ENCODE measurements at regions not wholly inside any gene's neighbourhood (a gene's known extent, or its start where the extent isn't known, plus 50 kb on each side); places are given as distances from the start of the nearest gene placed in this dataset.
A peak's percentile ranks its signal among the peaks of the same experiment; 100 is the strongest.
"Not testable (repeated sequence)": the region's sequence is repeated elsewhere in the genome, so short reads cannot be mapped to it uniquely, and the experiment has no call there.

DNA sequence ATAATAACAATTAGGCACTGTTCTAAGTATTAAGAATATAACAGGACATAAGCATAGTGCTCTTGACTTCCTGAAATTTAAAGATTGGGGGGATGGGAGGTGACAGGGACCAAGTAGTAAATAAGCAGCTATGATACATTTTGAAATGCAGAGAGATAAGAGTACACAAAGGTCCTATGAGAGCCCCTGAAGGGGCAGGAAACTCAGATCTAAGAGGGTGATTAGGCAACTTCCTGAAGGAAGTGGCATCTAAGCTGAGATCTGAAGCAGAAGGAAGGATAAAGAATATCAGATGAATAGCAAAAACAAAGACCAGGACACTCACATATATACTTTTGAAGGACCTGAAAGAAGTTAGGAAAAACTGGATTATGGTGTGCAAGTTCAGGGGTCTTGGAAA, 415.2 kb upstream of the FRG2C start:
- Histone ChIP-seq H3K4me1 (no peaks in the 10 kb centered on the region), H3K36me3 (no peaks in the 10 kb centered on the region), H3K27me3 (no peaks in the 10 kb centered on the region), H3K9me3 (no peaks in the 10 kb centered on the region), H3K27ac (no peak overlapping the region), H3K4me3 (no peak overlapping the region)
- DNase-seq (ENCODE audit: low spot score in 2 of 2), result no peak
- no peak for TF ChIP-seq EP300 (IDR thresholded peaks at IDR 0.05)
- TF ChIP-seq POLR2A (IDR thresholded peaks at IDR 0.05), result no peak
- TF ChIP-seq, protein P1, sequence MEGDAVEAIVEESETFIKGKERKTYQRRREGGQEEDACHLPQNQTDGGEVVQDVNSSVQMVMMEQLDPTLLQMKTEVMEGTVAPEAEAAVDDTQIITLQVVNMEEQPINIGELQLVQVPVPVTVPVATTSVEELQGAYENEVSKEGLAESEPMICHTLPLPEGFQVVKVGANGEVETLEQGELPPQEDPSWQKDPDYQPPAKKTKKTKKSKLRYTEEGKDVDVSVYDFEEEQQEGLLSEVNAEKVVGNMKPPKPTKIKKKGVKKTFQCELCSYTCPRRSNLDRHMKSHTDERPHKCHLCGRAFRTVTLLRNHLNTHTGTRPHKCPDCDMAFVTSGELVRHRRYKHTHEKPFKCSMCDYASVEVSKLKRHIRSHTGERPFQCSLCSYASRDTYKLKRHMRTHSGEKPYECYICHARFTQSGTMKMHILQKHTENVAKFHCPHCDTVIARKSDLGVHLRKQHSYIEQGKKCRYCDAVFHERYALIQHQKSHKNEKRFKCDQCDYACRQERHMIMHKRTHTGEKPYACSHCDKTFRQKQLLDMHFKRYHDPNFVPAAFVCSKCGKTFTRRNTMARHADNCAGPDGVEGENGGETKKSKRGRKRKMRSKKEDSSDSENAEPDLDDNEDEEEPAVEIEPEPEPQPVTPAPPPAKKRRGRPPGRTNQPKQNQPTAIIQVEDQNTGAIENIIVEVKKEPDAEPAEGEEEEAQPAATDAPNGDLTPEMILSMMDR (IDR thresholded peaks at IDR 0.05), result no peak
- TF ChIP-seq POLR2AphosphoS5 (IDR thresholded peaks at IDR 0.05), result no peak

DNA sequence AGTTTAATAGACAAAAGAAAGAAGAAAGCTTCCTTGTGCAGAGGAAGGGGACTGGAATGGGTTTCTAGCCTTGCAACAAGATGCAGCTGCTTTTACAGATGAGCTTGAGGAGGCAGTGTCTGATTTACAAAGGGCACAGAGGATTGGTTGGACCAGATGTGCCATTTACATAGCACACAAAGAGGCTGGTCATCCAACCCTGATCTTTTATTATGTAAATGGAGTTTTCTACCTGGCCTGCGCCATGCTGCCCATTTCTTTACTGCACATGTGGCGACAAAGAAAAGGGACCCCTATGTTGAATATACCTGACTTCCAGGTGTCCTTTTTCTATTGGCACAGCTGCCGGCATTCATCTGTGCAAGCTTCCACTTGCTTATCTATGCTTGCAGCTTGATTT, 409.4 kb upstream of the FRG2C start:
- no peak for DNase-seq (ENCODE audit: low spot score in 2 of 2)
- Histone ChIP-seq H3K9me3 (no peaks in the 10 kb centered on the region), H3K27me3 (peaks cover 5% of the 10 kb centered on the region), H3K27ac (no peak overlapping the region), H3K36me3 (no peaks in the 10 kb centered on the region), H3K4me3 (no peak overlapping the region), H3K4me1 (no peaks in the 10 kb centered on the region)
- 45% methylated on average over 3 of the region's 3 CpGs for WGBS
- TF ChIP-seq, protein P1 (IDR thresholded peaks at IDR 0.05), result no peak
- TF ChIP-seq EP300 (IDR thresholded peaks at IDR 0.05), result no peak
- TF ChIP-seq POLR2A (IDR thresholded peaks at IDR 0.05), result no peak
- no peak for TF ChIP-seq POLR2AphosphoS5 (IDR thresholded peaks at IDR 0.05)

DNA sequence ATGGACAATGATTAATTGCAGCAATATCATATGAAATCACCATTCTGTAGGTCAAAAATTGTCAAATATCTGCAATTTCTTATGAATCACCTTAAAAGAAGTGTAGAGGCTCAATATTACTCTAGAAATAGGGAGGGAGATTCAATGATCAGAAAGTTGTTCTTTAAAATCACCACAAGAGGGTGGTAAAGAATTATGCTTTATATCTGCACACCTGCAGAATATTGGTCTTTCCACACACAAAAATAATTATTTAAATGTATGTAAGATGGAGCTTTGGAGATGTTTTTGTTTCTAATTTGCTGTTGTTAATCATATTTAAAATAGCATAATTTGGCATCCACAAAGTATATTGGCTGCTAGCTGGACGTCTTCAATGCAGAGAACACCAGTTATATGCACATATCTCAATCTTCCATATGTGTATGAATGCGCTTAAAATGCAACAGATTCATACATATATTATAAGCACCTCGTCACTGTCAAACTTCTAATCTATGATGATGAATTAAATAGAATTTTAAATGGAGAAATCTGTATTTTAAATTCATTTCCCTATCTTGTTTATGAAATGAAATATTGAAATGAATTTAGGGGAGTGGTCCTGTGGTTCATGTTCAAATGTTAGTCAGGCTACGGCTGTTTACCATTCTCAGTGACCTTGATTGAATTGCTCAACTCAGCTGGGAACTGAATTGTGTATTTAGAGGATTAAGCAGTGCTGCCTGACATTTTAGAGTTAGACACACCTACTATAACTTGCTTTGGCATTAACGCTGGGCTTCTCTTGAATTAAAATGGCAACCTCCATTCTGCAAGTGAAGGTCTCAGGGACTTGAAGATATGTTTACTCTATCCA, 405.1 kb upstream of the FRG2C start:
- H3K4me1 ChIP-seq; H3K27me3 ChIP-seq; DNase-seq (ENCODE audit: low spot score in 2 of 2); H3K27ac ChIP-seq; H3K9me3 ChIP-seq; H3K4me3 ChIP-seq; H3K36me3 ChIP-seq: not testable (repeated sequence)
- 45% methylated on average over 5 of the region's 5 CpGs for WGBS
- TF ChIP-seq, protein P1 (IDR thresholded peaks at IDR 0.05), result peak in 1 of 2 donors; percentile 16

DNA sequence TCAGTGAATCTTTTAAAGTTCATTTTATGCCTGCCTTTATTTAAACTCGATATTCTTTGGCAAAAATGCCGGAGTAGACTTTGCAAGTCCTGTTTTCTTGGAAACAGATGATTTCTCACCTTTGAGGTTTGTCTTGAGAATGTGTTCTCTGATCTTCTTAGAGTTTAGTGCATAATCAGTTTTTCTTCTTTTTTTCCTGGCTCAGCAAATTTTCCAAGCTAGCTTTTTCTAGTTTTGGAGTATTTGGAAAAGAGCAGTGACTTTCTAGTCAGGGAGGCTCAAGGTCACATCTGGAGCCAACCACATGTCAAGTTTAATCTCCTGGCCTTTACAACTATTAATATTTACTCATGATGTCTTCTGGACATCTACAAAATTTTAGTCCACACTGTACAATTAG, 403.2 kb upstream of the FRG2C start:
- not testable (repeated sequence) for H3K27me3 ChIP-seq; H3K4me3 ChIP-seq; H3K9me3 ChIP-seq; H3K36me3 ChIP-seq; H3K4me1 ChIP-seq; DNase-seq (ENCODE audit: low spot score in 2 of 2); H3K27ac ChIP-seq
- 81% methylated on average over 2 of the region's 2 CpGs for WGBS

DNA sequence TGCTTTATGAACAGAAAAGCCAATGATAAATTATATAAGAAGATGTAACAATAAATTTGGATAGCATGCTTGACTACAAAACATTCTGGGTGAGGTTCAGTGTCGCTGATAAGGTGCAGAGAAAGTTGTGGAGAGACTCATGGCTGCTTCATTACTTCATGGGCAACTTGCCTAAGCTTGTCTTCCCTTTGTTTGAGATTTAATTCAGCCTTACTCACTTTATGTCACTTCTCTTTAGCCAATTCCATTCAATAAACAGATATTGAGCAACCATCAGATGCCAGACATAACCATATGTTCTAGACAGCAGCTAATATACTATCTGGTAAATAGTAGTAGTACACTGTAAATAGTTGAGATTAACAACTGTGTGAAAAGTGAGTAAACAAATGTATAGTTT, 401.5 kb upstream of the FRG2C start:
- H3K27ac ChIP-seq, result no peak overlapping the region
- WGBS, result 53% methylated on average over 1 of the region's 1 CpG
- no peak for TF ChIP-seq EP300 (IDR thresholded peaks at IDR 0.05)
- TF ChIP-seq, protein P1 (IDR thresholded peaks at IDR 0.05), result no peak
- no peak for TF ChIP-seq POLR2AphosphoS5 (IDR thresholded peaks at IDR 0.05)

DNA sequence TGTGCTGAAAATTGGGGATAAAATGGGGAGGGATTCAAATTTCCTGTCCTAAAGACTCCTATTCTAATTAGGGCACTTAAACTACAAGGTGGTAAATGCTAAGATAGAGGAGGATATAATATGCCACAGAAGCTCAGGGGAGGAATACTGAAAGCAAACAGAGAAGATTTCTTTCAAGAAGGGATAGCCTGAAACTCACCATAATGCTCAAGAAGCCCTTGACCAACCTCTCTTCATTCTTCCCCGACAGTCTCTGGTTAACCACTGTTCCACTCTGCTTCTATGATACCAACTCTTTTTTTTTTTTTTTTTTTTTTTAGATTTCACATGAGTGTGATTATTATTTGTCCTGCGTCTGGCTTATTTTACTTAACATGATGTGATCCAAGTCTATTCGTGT, 398.2 kb upstream of the FRG2C start:
- H3K9me3 ChIP-seq, result no peaks in the 10 kb centered on the region
- 95% methylated on average over 3 of the region's 3 CpGs for WGBS
- no peak overlapping the region for H3K27ac ChIP-seq
- no peak for TF ChIP-seq EP300 (IDR thresholded peaks at IDR 0.05)
- no peak for TF ChIP-seq POLR2A (IDR thresholded peaks at IDR 0.05)
- TF ChIP-seq, protein P1 (IDR thresholded peaks at IDR 0.05), result no peak
- TF ChIP-seq POLR2AphosphoS5 (IDR thresholded peaks at IDR 0.05), result no peak
- no peaks in the 10 kb centered on the region for H3K36me3 ChIP-seq
- no peak overlapping the region for H3K4me3 ChIP-seq
- DNase-seq (ENCODE audit: low spot score in 2 of 2), result no peak
- H3K27me3 ChIP-seq, result no peaks in the 10 kb centered on the region
- no peaks in the 10 kb centered on the region for H3K4me1 ChIP-seq

More for the DNA sequence above, 401.5 kb upstream of the FRG2C start:
- DNase-seq (ENCODE audit: low spot score in 2 of 2), result no peak
- H3K4me1 ChIP-seq, result no peaks in the 10 kb centered on the region
- H3K27me3 ChIP-seq, result no peaks in the 10 kb centered on the region
- H3K4me3 ChIP-seq, result no peak overlapping the region
- no peaks in the 10 kb centered on the region for H3K9me3 ChIP-seq
- H3K36me3 ChIP-seq, result no peaks in the 10 kb centered on the region

DNA sequence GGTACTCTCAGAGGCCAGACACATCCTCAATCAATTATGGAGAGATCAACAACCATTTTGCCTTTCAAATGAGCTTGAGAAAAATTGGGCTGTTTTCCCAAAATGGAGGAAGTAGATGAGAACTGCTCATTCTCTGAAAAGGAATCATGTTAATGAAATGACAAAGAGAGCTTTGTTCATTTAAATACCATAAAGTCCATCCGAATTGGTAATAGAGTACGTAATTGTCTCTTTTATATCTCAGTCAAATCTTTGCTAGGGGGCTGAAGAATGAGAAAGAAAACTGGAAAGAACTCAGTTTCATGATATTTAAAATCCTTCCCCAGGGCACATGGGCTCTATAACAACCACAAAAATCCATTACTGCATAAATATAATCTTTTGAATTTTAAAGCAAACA, 395.6 kb upstream of the FRG2C start:
- H3K27ac ChIP-seq; H3K36me3 ChIP-seq; H3K4me1 ChIP-seq; H3K27me3 ChIP-seq; H3K9me3 ChIP-seq; DNase-seq (ENCODE audit: low spot score in 2 of 2); H3K4me3 ChIP-seq: not testable (repeated sequence)
- 70% methylated on average over 2 of the region's 2 CpGs for WGBS

DNA sequence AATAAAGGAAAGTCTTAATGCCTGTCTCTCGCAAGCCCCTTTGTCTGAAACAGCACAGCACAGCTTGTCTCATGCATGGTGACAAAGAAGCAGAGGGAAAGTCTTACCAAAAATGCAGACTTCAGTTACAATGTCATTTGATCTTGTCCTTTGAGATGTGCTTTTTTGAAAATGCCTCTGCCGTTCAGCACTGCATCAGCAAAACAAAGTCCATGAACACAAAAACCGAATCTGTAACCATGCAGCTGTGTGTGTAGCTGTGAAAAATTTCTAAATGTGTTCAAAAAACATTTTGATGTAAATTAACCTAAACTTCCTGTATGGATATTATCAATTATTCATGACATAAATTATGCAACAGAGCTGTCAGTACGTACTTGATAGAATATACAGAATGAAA, 391.9 kb upstream of the FRG2C start:
- H3K9me3 ChIP-seq; H3K36me3 ChIP-seq; H3K4me1 ChIP-seq; H3K27ac ChIP-seq; H3K4me3 ChIP-seq; H3K27me3 ChIP-seq; DNase-seq (ENCODE audit: low spot score in 2 of 2): not testable (repeated sequence)
- 55% methylated on average over 4 of the region's 4 CpGs for WGBS

Measured in suprapubic skin (tissue), 4 donors.